ENCODE measurements at regions not wholly inside any gene's neighbourhood (a gene's known extent, or its start where the extent isn't known, plus 50 kb on each side); places are given as distances from the start of the nearest gene placed in this dataset.

GRCh38 chrX:138191998-138192397, 519.5 kb downstream of the FGF13 start:
- Histone ChIP-seq H3K9me3 (ENCODE audit: insufficient read depth, low read depth, low read length) (no peaks in the 10 kb centered on the region), H3K4me3 (ENCODE audit: insufficient read depth, low read depth, low read length) (no peak overlapping the region), H3K4me2 (ENCODE audit: low read length) (no peak overlapping the region), H3K27ac (ENCODE audit: low read depth, low read length) (no peak overlapping the region), H3K4me1 (ENCODE audit: insufficient read depth, low read length) (no peaks in the 10 kb centered on the region), H3K27me3 (ENCODE audit: insufficient read depth, low read length) (no peaks in the 10 kb centered on the region), H2AFZ (ENCODE audit: low read depth, low read length) (no peak overlapping the region), H4K20me1 (ENCODE audit: insufficient read depth, low read length) (no peaks in the 10 kb centered on the region), H3K79me2 (ENCODE audit: insufficient read depth, low read length) (no peaks in the 10 kb centered on the region), H3K36me3 (ENCODE audit: insufficient read depth, low read length) (no peaks in the 10 kb centered on the region), H3K9ac (ENCODE audit: low read length) (no peak overlapping the region)
- Mint-ChIP-seq H3K4me3 (ENCODE audit: unreplicated experiment) (no peak overlapping the region), H3K9me3 (ENCODE audit: unreplicated experiment) (no peaks in the 10 kb centered on the region), H3K4me1 (ENCODE audit: low read depth, unreplicated experiment) (no peaks in the 10 kb centered on the region), H3K36me3 (ENCODE audit: low read depth, unreplicated experiment) (no peaks in the 10 kb centered on the region), H3K27ac (ENCODE audit: unreplicated experiment) (no peak overlapping the region), H3K27me3 (ENCODE audit: low read depth, unreplicated experiment) (no peaks in the 10 kb centered on the region)
- FAIRE-seq, result no peak
- TF ChIP-seq CTCF (IDR thresholded peaks at IDR 0.05; ENCODE audit: insufficient read depth, low read depth, low read length) (peak; percentile 31), EZH2 (IDR thresholded peaks at IDR 0.05; ENCODE audit: insufficient read depth, low read length) (no peak)
- no peak for DNase-seq (ENCODE audit: low read depth)

- DNase-seq (ENCODE audit: low read depth) (no peak), FAIRE-seq (no peak)
- Histone ChIP-seq H3K79me2 (ENCODE audit: insufficient read depth, low read length) (no peaks in the 10 kb centered on the region), H3K9ac (ENCODE audit: low read length) (no peak overlapping the region), H3K4me3 (ENCODE audit: insufficient read depth, low read depth, low read length) (no peak overlapping the region), H3K27me3 (ENCODE audit: insufficient read depth, low read length) (no peaks in the 10 kb centered on the region), H3K36me3 (ENCODE audit: insufficient read depth, low read length) (no peaks in the 10 kb centered on the region), H3K4me2 (ENCODE audit: low read length) (no peak overlapping the region), H3K27ac (ENCODE audit: low read depth, low read length) (no peak overlapping the region), H3K9me3 (ENCODE audit: insufficient read depth, low read depth, low read length) (no peaks in the 10 kb centered on the region), H4K20me1 (ENCODE audit: insufficient read depth, low read length) (no peaks in the 10 kb centered on the region), H2AFZ (ENCODE audit: low read depth, low read length) (no peak overlapping the region), H3K4me1 (ENCODE audit: insufficient read depth, low read length) (no peaks in the 10 kb centered on the region)
- Mint-ChIP-seq H3K4me1 (ENCODE audit: low read depth, unreplicated experiment) (no peaks in the 10 kb centered on the region), H3K4me3 (ENCODE audit: unreplicated experiment) (no peak overlapping the region), H3K27ac (ENCODE audit: unreplicated experiment) (no peak overlapping the region), H3K27me3 (ENCODE audit: low read depth, unreplicated experiment) (no peaks in the 10 kb centered on the region), H3K9me3 (ENCODE audit: unreplicated experiment) (peaks cover 2% of the 10 kb centered on the region), H3K36me3 (ENCODE audit: low read depth, unreplicated experiment) (no peaks in the 10 kb centered on the region)
- no peak for TF ChIP-seq CTCF (IDR thresholded peaks at IDR 0.05; ENCODE audit: insufficient read depth, low read depth, low read length)
These were observed 481.8 kb downstream of the FGF13 start for GRCh38 chrX:138229718-138230117.

- no peaks in the 10 kb centered on the region for H3K9me3 Mint-ChIP-seq (ENCODE audit: unreplicated experiment)
- no peaks in the 10 kb centered on the region for H3K4me1 ChIP-seq (ENCODE audit: insufficient read depth, low read length)
- FAIRE-seq, result no peak
These were observed 471.3 kb downstream of the FGF13 start for GRCh38 chrX:138240266-138240665.

More at GRCh38 chrX:138240266-138240665, 471.3 kb downstream of the FGF13 start:
- Histone ChIP-seq H3K4me2 (ENCODE audit: low read length) (no peak overlapping the region), H4K20me1 (ENCODE audit: insufficient read depth, low read length) (no peaks in the 10 kb centered on the region), H3K27ac (ENCODE audit: low read depth, low read length) (no peak overlapping the region), H3K79me2 (ENCODE audit: insufficient read depth, low read length) (no peaks in the 10 kb centered on the region), H3K36me3 (ENCODE audit: insufficient read depth, low read length) (no peaks in the 10 kb centered on the region), H3K4me3 (ENCODE audit: insufficient read depth, low read depth, low read length) (no peak overlapping the region), H3K9me3 (ENCODE audit: insufficient read depth, low read depth, low read length) (no peaks in the 10 kb centered on the region), H3K9ac (ENCODE audit: low read length) (no peak overlapping the region), H2AFZ (ENCODE audit: low read depth, low read length) (no peak overlapping the region), H3K27me3 (ENCODE audit: insufficient read depth, low read length) (no peaks in the 10 kb centered on the region)
- Mint-ChIP-seq H3K27me3 (ENCODE audit: low read depth, unreplicated experiment) (no peaks in the 10 kb centered on the region), H3K4me3 (ENCODE audit: unreplicated experiment) (no peak overlapping the region), H3K4me1 (ENCODE audit: low read depth, unreplicated experiment) (no peaks in the 10 kb centered on the region), H3K36me3 (ENCODE audit: low read depth, unreplicated experiment) (no peaks in the 10 kb centered on the region), H3K27ac (ENCODE audit: unreplicated experiment) (no peak overlapping the region)
- DNase-seq (ENCODE audit: low read depth), result no peak
- TF ChIP-seq EZH2 (IDR thresholded peaks at IDR 0.05; ENCODE audit: insufficient read depth, low read length) (no peak), CTCF (IDR thresholded peaks at IDR 0.05; ENCODE audit: insufficient read depth, low read depth, low read length) (no peak)

All from astrocyte (in vitro differentiated cells and primary cell).